Keratinocyte (primary cell): ENCODE measurements at regions not wholly inside any gene's neighbourhood (a gene's known extent, or its start where the extent isn't known, plus 50 kb on each side); places are given as distances from the start of the nearest gene placed in this dataset.

ENCODE experiments used
- EZH2 ChIP-seq: IDR thresholded peaks from one replicate; pipeline ENCODE4 v1.6.1; 2012; ENCODE audit warnings: inconsistent platforms, mild to moderate bottlenecking, low read length, moderate library complexity
- TF ChIP-seq, protein P1 (sequence below), 3 experiments: IDR thresholded peaks in 1 of 3; conservative IDR thresholded peaks in 1 of 3; optimal IDR thresholded peaks in 1 of 3; 2 replicates in 2 of 3; 3 replicates in 1 of 3; pipeline versions ENCODE3 to v1.5.1; 2011; ENCODE audit warnings: low read length in 3 of 3, mild to moderate bottlenecking in 3 of 3, moderate library complexity in 2 of 3, control low read depth in 1 of 3, inconsistent platforms in 1 of 3; ENCODE audit not compliant: insufficient read depth in 2 of 3; ENCODE audit errors: extremely low read depth in 1 of 3

DNA sequence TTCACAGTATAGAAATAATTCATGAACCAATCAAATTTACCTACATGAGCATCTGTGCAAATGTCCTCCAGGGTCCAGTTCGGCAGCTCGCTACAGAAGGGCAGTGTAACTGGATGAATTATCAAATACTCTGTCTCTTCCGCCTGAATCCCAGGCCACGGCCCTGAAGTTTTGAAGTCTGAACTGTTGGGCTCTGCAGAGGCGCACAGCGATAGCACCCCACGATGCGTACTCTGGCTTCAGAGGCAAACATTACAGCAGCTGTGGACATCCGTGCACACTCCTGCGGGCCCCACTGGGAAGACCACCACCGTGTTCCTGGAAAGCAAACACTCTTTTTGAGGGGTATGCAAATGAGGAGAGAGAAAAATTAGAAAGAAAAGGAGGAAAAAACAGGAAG, 259.8 kb upstream of the TCERG1L start:
- TF ChIP-seq, protein P1, sequence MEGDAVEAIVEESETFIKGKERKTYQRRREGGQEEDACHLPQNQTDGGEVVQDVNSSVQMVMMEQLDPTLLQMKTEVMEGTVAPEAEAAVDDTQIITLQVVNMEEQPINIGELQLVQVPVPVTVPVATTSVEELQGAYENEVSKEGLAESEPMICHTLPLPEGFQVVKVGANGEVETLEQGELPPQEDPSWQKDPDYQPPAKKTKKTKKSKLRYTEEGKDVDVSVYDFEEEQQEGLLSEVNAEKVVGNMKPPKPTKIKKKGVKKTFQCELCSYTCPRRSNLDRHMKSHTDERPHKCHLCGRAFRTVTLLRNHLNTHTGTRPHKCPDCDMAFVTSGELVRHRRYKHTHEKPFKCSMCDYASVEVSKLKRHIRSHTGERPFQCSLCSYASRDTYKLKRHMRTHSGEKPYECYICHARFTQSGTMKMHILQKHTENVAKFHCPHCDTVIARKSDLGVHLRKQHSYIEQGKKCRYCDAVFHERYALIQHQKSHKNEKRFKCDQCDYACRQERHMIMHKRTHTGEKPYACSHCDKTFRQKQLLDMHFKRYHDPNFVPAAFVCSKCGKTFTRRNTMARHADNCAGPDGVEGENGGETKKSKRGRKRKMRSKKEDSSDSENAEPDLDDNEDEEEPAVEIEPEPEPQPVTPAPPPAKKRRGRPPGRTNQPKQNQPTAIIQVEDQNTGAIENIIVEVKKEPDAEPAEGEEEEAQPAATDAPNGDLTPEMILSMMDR (optimal IDR thresholded peaks at IDR 0.05 in 1 of 3, IDR thresholded peaks at IDR 0.05 in 1 of 3, conservative IDR thresholded peaks at IDR 0.05 in 1 of 3; ENCODE audit: extremely low read depth in 1 of 3, insufficient read depth in 2 of 3, low read length in 3 of 3), result no peak
- no peak for TF ChIP-seq EZH2
